SK-N-SH treated with all-trans-retinoic acid at 6 μM for 48 hours (cell line): ENCODE measurements at regions not wholly inside any gene's neighbourhood (a gene's known extent, or its start where the extent isn't known, plus 50 kb on each side); places are given as distances from the start of the nearest gene placed in this dataset.

Source experiments
- CREB5 ChIP-seq: fragments of 250-450 bp; sonication (Bioruptor Pico); IDR thresholded peaks from 2 replicates; pipeline ENCODE4 v1.5.1; 2020; ENCODE audit warnings: low read depth, mild to moderate bottlenecking, moderate library complexity
- CSDC2 ChIP-seq: fragments of 250-450 bp; sonication (Bioruptor Pico); IDR thresholded peaks from 2 replicates; pipeline ENCODE4 v1.5.0; 2020; ENCODE audit warnings: mild to moderate bottlenecking, moderate library complexity
- ESRRG ChIP-seq: fragments of 250-450 bp; sonication (Bioruptor Pico); IDR thresholded peaks from 2 replicates; pipeline ENCODE4 v1.6.1; 2021; ENCODE audit warnings: mild to moderate bottlenecking
- GLIS3 ChIP-seq: fragments of 250-450 bp; sonication (Bioruptor Pico); IDR thresholded peaks from 2 replicates; pipeline ENCODE4 v1.5.0; 2020; ENCODE audit warnings: mild to moderate bottlenecking, moderate library complexity
- ISL1 ChIP-seq: fragments of 250-450 bp; sonication (Bioruptor Pico); IDR thresholded peaks from 2 replicates; pipeline ENCODE4 v2.1.2; 2022; ENCODE audit warnings: mild to moderate bottlenecking, moderate library complexity
- PATZ1 ChIP-seq: fragments of 250-450 bp; sonication (Bioruptor Pico); IDR thresholded peaks from 2 replicates; pipeline ENCODE4 v1.8.0; 2020; ENCODE audit warnings: mild to moderate bottlenecking, moderate library complexity, borderline replicate concordance
- POU6F1 ChIP-seq: fragments of 250-450 bp; sonication (Bioruptor Pico); IDR thresholded peaks from 2 replicates; pipeline ENCODE4 v1.8.0; 2021; ENCODE audit warnings: low read depth, mild to moderate bottlenecking, moderate library complexity, borderline replicate concordance
- TCF4 ChIP-seq: fragments of 250-450 bp; sonication (Bioruptor Pico); IDR thresholded peaks from 2 replicates; pipeline ENCODE4 v1.8.0; 2021; ENCODE audit warnings: mild to moderate bottlenecking, moderate library complexity, borderline replicate concordance
- TSHZ2 ChIP-seq: fragments of 250-450 bp; sonication (Bioruptor Pico); IDR thresholded peaks from 2 replicates; pipeline ENCODE4 v1.5.0; 2020; ENCODE audit warnings: mild to moderate bottlenecking, moderate library complexity
- ZFP3 ChIP-seq: fragments of 250-450 bp; sonication (Bioruptor Pico); IDR thresholded peaks from 2 replicates; pipeline ENCODE4 v1.5.0; 2020; ENCODE audit warnings: mild to moderate bottlenecking, moderate library complexity
- ZFP30 ChIP-seq: fragments of 450-650 bp; formaldehyde crosslinking; IDR thresholded peaks from 2 replicates; pipeline ENCODE4 v1.5.0; 2022; ENCODE audit warnings: mild to moderate bottlenecking, moderate library complexity
- ZNF565 ChIP-seq: fragments of 450-650 bp; formaldehyde crosslinking; conservative IDR thresholded peaks from 2 replicates; pipeline ENCODE4 v1.5.0; 2020; ENCODE audit warnings: low read depth, mild to moderate bottlenecking, moderate library complexity
- ZNF8 ChIP-seq: fragments of 450-650 bp; formaldehyde crosslinking; IDR thresholded peaks from 2 replicates; pipeline ENCODE4 v1.5.0; 2020; ENCODE audit warnings: mild to moderate bottlenecking, moderate library complexity

- TF ChIP-seq PATZ1, result no peak
- no peak for TF ChIP-seq POU6F1 (CRISPR knock-in tag)
- TF ChIP-seq CSDC2 (CRISPR knock-in tag), result no peak
- no peak for TF ChIP-seq GLIS3 (CRISPR knock-in tag)
- no peak for TF ChIP-seq ZNF565
- TF ChIP-seq ESRRG (CRISPR knock-in tag), result no peak
- TF ChIP-seq ZNF8 (CRISPR knock-in tag), result no peak
- TF ChIP-seq ZFP3 (CRISPR knock-in tag), result no peak
- no peak for TF ChIP-seq CREB5 (CRISPR knock-in tag)
- no peak for TF ChIP-seq ZFP30 (CRISPR knock-in tag)
- TF ChIP-seq TCF4 (CRISPR knock-in tag), result no peak
- no peak for TF ChIP-seq TSHZ2 (CRISPR knock-in tag)
- TF ChIP-seq ISL1 (CRISPR knock-in tag), result no peak
Measured at GRCh38 chr9:80560976-80561375, 989.2 kb downstream of the TLE4 start.
